NCI-H748 treated with DMSO at 0.1 percent for 48 hours (cell line): ENCODE measurements at regions not wholly inside any gene's neighbourhood (a gene's known extent, or its start where the extent isn't known, plus 50 kb on each side); places are given as distances from the start of the nearest gene placed in this dataset.

Experiments
- DNase-seq: peaks from one replicate; lab custom pipeline; 2025; lab: John Stamatoyannopoulos, UW

- no peak for DNase-seq
Measured at GRCh38 chr5:115686738-115687074, 60.9 kb upstream of the TMED7 start.

GRCh38 chr5:115686051-115686737 lies 60.4 kb upstream of the TMED7 start:
- no peak for DNase-seq

- no peak for DNase-seq
Measured at GRCh38 chr5:115685490-115685889, 59.7 kb upstream of the TMED7 start.

DNA sequence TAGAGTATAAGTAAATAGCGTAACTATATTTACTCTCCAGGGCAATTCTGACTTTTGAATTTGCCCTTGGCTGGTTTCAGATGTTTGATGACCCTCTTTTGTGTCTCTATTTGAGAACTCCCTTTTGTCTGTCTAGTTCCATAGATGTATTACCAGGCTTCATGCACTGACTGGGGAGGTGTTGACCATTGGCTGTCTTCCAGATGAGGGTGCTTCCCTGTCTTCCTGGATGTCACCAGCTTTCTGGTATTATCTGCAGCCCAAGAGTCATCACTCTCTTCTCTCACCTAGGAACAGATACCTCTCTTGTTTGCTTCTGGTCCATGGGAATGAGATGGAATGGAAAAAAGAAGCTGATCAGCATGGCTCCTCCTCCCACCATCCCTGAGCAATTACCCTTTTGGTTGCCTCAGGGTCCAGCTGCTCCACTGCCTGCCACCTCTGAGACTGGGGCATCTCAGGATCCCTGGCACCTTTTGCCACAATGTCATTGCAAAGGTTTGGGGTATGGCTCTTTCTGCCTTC lies 58.7 kb upstream of the TMED7 start:
- DNase-seq = no peak

GRCh38 chr5:115683081-115683480 lies 57.2 kb upstream of the TMED7 start:
- DNase-seq = no peak
